NCI-H1105 (cell line): ENCODE measurements at regions not wholly inside any gene's neighbourhood (a gene's known extent, or its start where the extent isn't known, plus 50 kb on each side); places are given as distances from the start of the nearest gene placed in this dataset.

Experiments
- DNase-seq: peaks from one replicate; lab custom pipeline; 2025; lab: John Stamatoyannopoulos, UW

DNA sequence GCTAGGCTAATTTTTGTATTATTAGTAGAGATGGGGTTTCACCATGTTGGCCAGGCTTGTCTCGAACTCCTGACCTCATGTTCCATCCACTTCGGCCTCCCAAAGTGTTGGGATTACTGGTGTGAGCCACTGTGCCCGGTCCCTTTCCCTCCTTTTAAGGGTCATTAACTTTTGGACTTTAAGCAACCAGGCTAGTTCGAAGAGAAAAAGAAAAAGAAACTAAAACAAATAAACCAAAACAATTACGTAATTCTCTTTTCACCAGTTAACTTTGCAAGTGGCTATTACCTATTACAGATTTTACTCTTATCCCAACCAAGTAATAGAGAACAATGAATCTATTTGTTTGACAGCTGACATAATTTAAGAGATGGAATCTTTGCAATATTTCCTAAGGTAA lies 72.8 kb upstream of the SEMA3C start:
- no peak for DNase-seq

DNA sequence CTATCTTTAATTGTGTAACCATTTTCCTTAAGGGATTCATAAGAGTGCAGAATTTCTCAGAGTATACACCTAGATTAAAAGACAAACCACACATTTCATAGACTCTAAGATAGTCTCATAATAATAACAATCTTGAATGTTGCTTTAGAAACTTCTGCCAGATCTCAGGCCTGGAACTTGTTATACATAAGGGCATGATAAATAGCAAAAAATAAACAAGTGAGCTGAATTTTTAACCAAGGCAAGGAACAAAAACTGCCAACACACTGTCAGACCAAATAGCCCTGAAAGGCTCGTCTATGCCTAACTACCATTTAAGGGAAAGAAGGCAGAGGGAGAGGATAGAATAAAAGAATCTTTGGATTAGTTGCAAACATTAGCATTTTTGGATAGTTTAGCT lies 65.8 kb upstream of the SEMA3C start:
- DNase-seq: no peak

DNA sequence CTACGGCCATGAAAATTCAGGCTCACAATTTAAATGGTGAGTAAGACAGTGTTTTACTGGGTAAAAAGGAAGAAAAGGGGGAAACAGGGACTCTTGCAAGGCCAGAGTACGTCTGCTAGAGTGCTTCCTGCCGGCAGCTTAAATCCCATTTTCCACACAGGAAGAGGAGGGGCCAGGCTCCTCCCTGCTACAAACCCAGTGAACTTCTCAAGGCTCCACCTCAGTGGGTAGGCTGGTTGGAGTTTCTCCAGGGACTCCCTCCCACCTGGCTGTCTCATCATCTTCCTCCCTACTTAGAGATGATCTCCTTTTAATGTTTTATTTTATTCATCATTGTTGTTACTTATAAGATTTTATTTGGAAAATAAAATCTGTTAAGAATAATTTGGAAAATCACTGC lies 62.6 kb upstream of the SEMA3C start:
- no peak for DNase-seq

GRCh38 chr7:80977751-80978150 lies 58.9 kb upstream of the SEMA3C start:
- no peak for DNase-seq

- no peak for DNase-seq
Observed at GRCh38 chr7:80974396-80975358, 55.8 kb upstream of the SEMA3C start.

GRCh38 chr7:80971225-80971624 lies 52.4 kb upstream of the SEMA3C start:
- no peak for DNase-seq
